K562 (cell line): ENCODE measurements at regions not wholly inside any gene's neighbourhood (a gene's known extent, or its start where the extent isn't known, plus 50 kb on each side); places are given as distances from the start of the nearest gene placed in this dataset.

ENCODE experiments used
- ATAC-seq: fragments of 200-7000 bp; cut with Tn5 transposase; 3 replicates; pipeline ENCODE4 v1.9.1; 2020; ENCODE audit warnings: moderate library complexity
- BruUV-seq: library from RNA; stranded (reverse); fragments of 400-500 nt; replicated peaks from 2 replicates; lab custom pipeline; 2021; lab: Mats Ljungman, UMichigan
- CTCF ChIA-PET: fragments of 300-600 bp; formaldehyde crosslinking; extraction: SDS; loops from one replicate; lab custom pipeline; 2021; ENCODE audit warnings: low intra/inter-chr PET ratio; lab: Yijun Ruan, JAX
- POLR2A ChIA-PET: fragments of 300-600, 350-650 bp; sonication (Branson Sonifier 250); formaldehyde crosslinking; extraction: SDS; loops from one replicate; lab custom pipeline; 2021; ENCODE audit warnings: antibody characterized with exemption, inconsistent platforms; lab: Yijun Ruan, JAX
- DNase-seq, 4 experiments: peaks; one replicate each; pipeline versions ENCODE4 v3.0.0 to v3.0.0-alpha.2; 2011 to 2018; ENCODE audit warnings: low spot score in 3 of 4, mixed read lengths in 3 of 4; ENCODE audit errors: extremely low read depth in 1 of 4
- FAIRE-seq: peaks from 2 replicates; lab custom pipeline; 2011; peaks lifted over from hg19 to GRCh38; lab: Jason Lieb, UNC
- H2AFZ ChIP-seq: 2 replicates; pipeline ENCODE4 v1.6.0; 2011; ENCODE audit warnings: low read depth, low read length, control low read depth, inconsistent platforms
- H3K27ac ChIP-seq: fragments of 200-600 bp; 3 replicates; pipeline ENCODE4 v1.8.0; 2011; ENCODE audit warnings: low read depth, mild to moderate bottlenecking, control low read depth, inconsistent platforms, low read length, moderate library complexity, mixed read lengths; ENCODE audit errors: extremely low read depth
- H3K27me3 ChIP-seq, 2 experiments: fragments of 300-600 bp in 1 of 2; 2 replicates in 1 of 2; 3 replicates in 1 of 2; pipeline versions ENCODE4 v1.6.0 to v1.8.0; 2011; ENCODE audit warnings: inconsistent platforms in 2 of 2, low read length in 2 of 2, mild to moderate bottlenecking in 1 of 2, mixed read lengths in 1 of 2, moderate library complexity in 1 of 2; ENCODE audit not compliant: control insufficient read depth in 2 of 2, insufficient read depth in 2 of 2
- H3K36me3 ChIP-seq: fragments of 300-600 bp; 3 replicates; pipeline ENCODE4 v1.8.0; 2011; ENCODE audit warnings: mild to moderate bottlenecking, low read length, inconsistent platforms; ENCODE audit not compliant: control insufficient read depth, insufficient read depth
- H3K4me1 ChIP-seq, 2 experiments: fragments of 200-600 bp in 1 of 2; replicated peaks in 1 of 2; 2 replicates in 1 of 2; 3 replicates in 1 of 2; pipeline versions ENCODE4 v1.5.1 to v1.8.0; 2011; ENCODE audit warnings: inconsistent platforms in 2 of 2, low read length in 2 of 2, mild to moderate bottlenecking in 1 of 2, mixed read lengths in 1 of 2, moderate library complexity in 1 of 2; ENCODE audit not compliant: control insufficient read depth in 2 of 2, insufficient read depth in 2 of 2
- H3K4me2 ChIP-seq: 2 replicates; pipeline ENCODE4 v1.6.1; 2011; ENCODE audit warnings: low read length, control low read depth, inconsistent platforms, mixed read lengths; ENCODE audit not compliant: insufficient read depth
- H3K4me3 ChIP-seq: fragments of 200-600 bp; sonication (generic), shearing (Covaris generic); 2 replicates; pipeline ENCODE4 v1.5.1; 2016; ENCODE audit warnings: control low read depth, inconsistent platforms
- H3K79me2 ChIP-seq: fragments of 200-600 bp; 3 replicates; pipeline ENCODE4 v1.8.0; 2011; ENCODE audit warnings: low read length, inconsistent platforms; ENCODE audit not compliant: control insufficient read depth, insufficient read depth
- H3K9ac ChIP-seq, 2 experiments: 2 replicates each; pipeline versions ENCODE4 v1.6.0 to v1.6.1; 2011; ENCODE audit warnings: low read depth in 2 of 2, low read length in 2 of 2, control low read depth in 1 of 2, inconsistent platforms in 1 of 2, mild to moderate bottlenecking in 1 of 2, mixed read lengths in 1 of 2; ENCODE audit not compliant: insufficient read depth in 1 of 2
- H3K9me1 ChIP-seq: one replicate; pipeline ENCODE4 v1.6.0; 2011; ENCODE audit warnings: inconsistent platforms, mild to moderate bottlenecking, low read length, moderate library complexity; ENCODE audit not compliant: control insufficient read depth, insufficient read depth
- H3K9me3 ChIP-seq: replicated peaks from 2 replicates; pipeline ENCODE4 v1.5.1; 2011; ENCODE audit warnings: low read depth, low read length, inconsistent platforms; ENCODE audit not compliant: control insufficient read depth, insufficient read depth
- H4K20me1 ChIP-seq: replicated peaks from 2 replicates; pipeline ENCODE4 v1.6.1; 2011; ENCODE audit warnings: low read length, inconsistent platforms, mixed read lengths; ENCODE audit not compliant: control insufficient read depth, insufficient read depth
- BMI1 ChIP-seq: fragments of 150-350 bp; IDR thresholded peaks from 2 replicates; pipeline ENCODE4 v1.6.1; 2014; ENCODE audit warnings: low read length
- DACH1 ChIP-seq: fragments of 450-650 bp; IDR thresholded peaks from 2 replicates; pipeline ENCODE4 v1.6.1; 2018; ENCODE audit not compliant: partially characterized antibody
- EGR1 ChIP-seq: fragments of 450-650 bp; conservative IDR thresholded peaks from 2 replicates; pipeline ENCODE4 v1.6.1; 2017; ENCODE audit warnings: mild to moderate bottlenecking
- HOXB6 ChIP-seq: fragments of 250-450 bp; sonication (Bioruptor Pico); IDR thresholded peaks from 2 replicates; pipeline ENCODE4 v1.5.1; 2022; ENCODE audit warnings: mild to moderate bottlenecking, borderline replicate concordance
- ILF3 ChIP-seq: fragments of 450-650 bp; IDR thresholded peaks from 2 replicates; pipeline ENCODE4 v1.6.1; 2018; ENCODE audit warnings: antibody characterized with exemption, mild to moderate bottlenecking, moderate library complexity, borderline replicate concordance
- MBD1 ChIP-seq: fragments of 250-450 bp; sonication (Bioruptor Pico); IDR thresholded peaks from 2 replicates; pipeline ENCODE4 v1.8.0; 2022; ENCODE audit warnings: inconsistent platforms
- MBD2 ChIP-seq: sonication (generic); IDR thresholded peaks from 2 replicates; pipeline ENCODE4 v1.6.1; 2016; ENCODE audit warnings: low read depth, borderline replicate concordance
- NBN ChIP-seq: fragments of 450-650 bp; IDR thresholded peaks from 2 replicates; pipeline ENCODE4 v1.6.1; 2016; ENCODE audit warnings: low read depth, mild to moderate bottlenecking
- PHF21A ChIP-seq: fragments of 450-650 bp; IDR thresholded peaks from 2 replicates; pipeline ENCODE4 v1.6.1; 2017; ENCODE audit warnings: low read depth, borderline replicate concordance
- STAG1 ChIP-seq: sonication (generic); formaldehyde crosslinking; IDR thresholded peaks from 2 replicates; pipeline ENCODE4 v1.5.0; 2020; ENCODE audit warnings: missing genetic modification reagents, borderline replicate concordance
- ZHX1 ChIP-seq: fragments of 150-350 bp; conservative IDR thresholded peaks from 2 replicates; pipeline ENCODE4 v1.6.1; 2014; ENCODE audit warnings: low read length
- WGBS: fragments of 100-300 bp; shearing (Covaris generic); methylation state at CpG from one replicate; pipeline ENCODE4 v1.1.6; 2016; ENCODE audit warnings: low coverage, mixed read lengths; ENCODE audit not compliant: insufficient coverage; ENCODE audit errors: missing lambda C conversion rate; 5-methylcytosine and 5-hydroxymethylcytosine counted together
- in situ Hi-C: fragments of 300-500 bp; cut with MboI; formaldehyde crosslinking; loops from 4 replicates; pipeline ENCODE4 v1.15.0; 2018; ENCODE audit warnings: inconsistent platforms, mixed read lengths
- intact Hi-C: fragments of 100-400 bp; cut with micrococcal nuclease; formaldehyde crosslinking; loops from 2 replicates; pipeline ENCODE4 v1.14.2; 2022
- TF ChIP-seq, protein P1 (sequence below): sonication (generic); formaldehyde crosslinking; IDR thresholded peaks from 2 replicates; pipeline ENCODE4 v1.5.0; 2020; ENCODE audit warnings: missing genetic modification reagents
- TF ChIP-seq, protein P2 (sequence below): sonication (generic); formaldehyde crosslinking; IDR thresholded peaks from 2 replicates; pipeline ENCODE4 v1.9.0; 2022; ENCODE audit warnings: mild to moderate bottlenecking, missing genetic modification reagents
- TF ChIP-seq, protein P3 (sequence below): fragments of 450-650 bp; formaldehyde crosslinking; IDR thresholded peaks from 2 replicates; pipeline ENCODE4 v1.4.0; 2020; ENCODE audit warnings: mild to moderate bottlenecking, moderate library complexity

DNA sequence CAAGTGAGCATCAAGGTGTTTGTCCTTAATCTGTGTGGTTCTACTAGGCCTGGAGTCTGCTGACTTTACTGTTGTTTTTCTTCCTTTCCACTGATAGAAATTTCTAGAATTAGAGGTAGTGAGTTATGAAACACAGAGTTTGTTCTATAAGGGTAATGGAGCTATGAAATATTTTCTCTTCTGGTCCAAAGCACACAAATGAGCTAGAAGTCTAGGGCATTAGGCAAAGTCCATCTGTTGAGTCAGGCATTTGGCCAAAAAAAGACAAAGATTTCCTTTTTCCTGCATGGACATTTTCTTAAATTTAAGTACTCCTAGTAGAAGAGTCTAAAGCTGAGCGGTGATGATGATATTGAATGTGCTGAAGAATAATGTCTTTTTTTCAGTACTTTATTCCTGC lies 174.3 kb upstream of the STXBP5 start:
- BruUV-seq = no TSS peak
- POLR2A ChIA-PET = interaction anchor here (1.0 to 1.2 kb wide), 3 partner anchors 11 to 40 kb away, joined by 3 to 4 read pairs (median 3); no protein-coding TSS in a partner anchor
- TF ChIP-seq DACH1 (no peak), BMI1 (no peak), MBD1 (CRISPR knock-in tag) (no peak), PHF21A (no peak), EGR1 (no peak), STAG1 (CRISPR knock-in tag) (no peak), MBD2 (no peak), HOXB6 (CRISPR knock-in tag) (no peak), NBN (no peak), ILF3 (no peak), ZHX1 (no peak)
- TF ChIP-seq, protein P1, sequence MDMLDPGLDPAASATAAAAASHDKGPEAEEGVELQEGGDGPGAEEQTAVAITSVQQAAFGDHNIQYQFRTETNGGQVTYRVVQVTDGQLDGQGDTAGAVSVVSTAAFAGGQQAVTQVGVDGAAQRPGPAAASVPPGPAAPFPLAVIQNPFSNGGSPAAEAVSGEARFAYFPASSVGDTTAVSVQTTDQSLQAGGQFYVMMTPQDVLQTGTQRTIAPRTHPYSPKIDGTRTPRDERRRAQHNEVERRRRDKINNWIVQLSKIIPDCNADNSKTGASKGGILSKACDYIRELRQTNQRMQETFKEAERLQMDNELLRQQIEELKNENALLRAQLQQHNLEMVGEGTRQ (CRISPR knock-in tag) = no peak
- TF ChIP-seq, protein P2, sequence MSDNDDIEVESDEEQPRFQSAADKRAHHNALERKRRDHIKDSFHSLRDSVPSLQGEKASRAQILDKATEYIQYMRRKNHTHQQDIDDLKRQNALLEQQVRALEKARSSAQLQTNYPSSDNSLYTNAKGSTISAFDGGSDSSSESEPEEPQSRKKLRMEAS (CRISPR knock-in tag) = no peak
- TF ChIP-seq, protein P3, sequence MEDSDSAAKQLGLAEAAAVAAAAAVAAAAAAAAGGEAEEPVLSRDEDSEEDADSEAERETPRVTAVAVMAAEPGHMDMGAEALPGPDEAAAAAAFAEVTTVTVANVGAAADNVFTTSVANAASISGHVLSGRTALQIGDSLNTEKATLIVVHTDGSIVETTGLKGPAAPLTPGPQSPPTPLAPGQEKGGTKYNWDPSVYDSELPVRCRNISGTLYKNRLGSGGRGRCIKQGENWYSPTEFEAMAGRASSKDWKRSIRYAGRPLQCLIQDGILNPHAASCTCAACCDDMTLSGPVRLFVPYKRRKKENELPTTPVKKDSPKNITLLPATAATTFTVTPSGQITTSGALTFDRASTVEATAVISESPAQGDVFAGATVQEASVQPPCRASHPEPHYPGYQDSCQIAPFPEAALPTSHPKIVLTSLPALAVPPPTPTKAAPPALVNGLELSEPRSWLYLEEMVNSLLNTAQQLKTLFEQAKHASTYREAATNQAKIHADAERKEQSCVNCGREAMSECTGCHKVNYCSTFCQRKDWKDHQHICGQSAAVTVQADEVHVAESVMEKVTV = no peak
- TF ChIP-seq, all 486 proteins: peak for 0

More for the DNA sequence above, 174.3 kb upstream of the STXBP5 start:
- Histone ChIP-seq H3K9ac (no peak overlapping the region), H2AFZ (no peak overlapping the region), H3K9me1 (no peaks in the 10 kb centered on the region), H3K4me2 (no peak overlapping the region), H3K79me2 (no peaks in the 10 kb centered on the region), H4K20me1 (no peaks in the 10 kb centered on the region), H3K27me3 (no peaks in the 10 kb centered on the region), H3K27ac (no peak overlapping the region), H3K4me3 (no peak overlapping the region), H3K4me1 (no peaks in the 10 kb centered on the region), H3K36me3 (no peaks in the 10 kb centered on the region), H3K9me3 (no peaks in the 10 kb centered on the region)
- intact Hi-C loops (no loop called here), in situ Hi-C loops (no loop called here)
- DNase-seq (no peak), FAIRE-seq (no peak), ATAC-seq (no peak)
- WGBS = 94% methylated on average over 1 of the region's 1 CpG
- CTCF ChIA-PET = no interaction called here
